ENCODE measurements at regions not wholly inside any gene's neighbourhood (a gene's known extent, or its start where the extent isn't known, plus 50 kb on each side); places are given as distances from the start of the nearest gene placed in this dataset.

- TF ChIP-seq POLR2A (IDR thresholded peaks at IDR 0.05) = no peak
- TF ChIP-seq CTCF (IDR thresholded peaks at IDR 0.05) = no peak
These were observed 136.9 kb upstream of the PALS2 start for GRCh38 chr7:24436131-24436920.

All from stomach (tissue), 4 donors.